Astrocyte of the spinal cord (primary cell): ENCODE measurements at regions not wholly inside any gene's neighbourhood (a gene's known extent, or its start where the extent isn't known, plus 50 kb on each side); places are given as distances from the start of the nearest gene placed in this dataset.
"Not testable (repeated sequence)": the region's sequence is repeated elsewhere in the genome, so short reads cannot be mapped to it uniquely, and the experiment has no call there.

Experiments used
- DNase-seq: peaks from one replicate; pipeline ENCODE4 v3.0.0; 2011; ENCODE audit warnings: low read depth, low spot score
- H3K4me3 ChIP-seq: 2 replicates; pipeline ENCODE4 v1.5.1; 2011; ENCODE audit warnings: low read depth, mild to moderate bottlenecking, low read length, moderate library complexity
- CTCF ChIP-seq: IDR thresholded peaks from 2 replicates; pipeline ENCODE4 v1.5.1; 2012; ENCODE audit warnings: low read depth, mild to moderate bottlenecking, low read length, inconsistent platforms
- in situ Hi-C: cut with HindIII; loops from 2 replicates; pipeline ENCODE4 v1.10.0; 2017; ENCODE audit warnings: low sequenced_read_pairs

DNA sequence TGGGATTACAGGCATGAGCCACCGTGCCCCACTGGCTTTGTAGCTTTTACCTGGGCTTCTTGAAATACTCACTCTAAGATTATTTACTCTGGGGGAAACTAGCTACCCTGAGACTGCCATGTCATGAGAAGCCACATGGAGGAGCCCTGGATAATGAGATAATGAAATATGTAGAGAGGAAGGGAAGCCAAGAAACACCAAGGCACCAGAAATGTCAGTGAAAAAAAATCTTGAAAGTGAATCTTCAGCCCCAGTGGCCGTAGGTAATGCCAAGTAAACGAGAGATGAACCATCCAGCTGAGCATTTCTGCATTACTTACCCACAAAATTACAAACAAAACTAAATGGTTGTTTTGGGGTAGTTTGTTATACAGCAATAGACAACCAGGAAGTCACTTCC lies 125.6 kb downstream of the APIP start:
- no peak for TF ChIP-seq CTCF
- in situ Hi-C loops, result no loop called here
- no peak for DNase-seq
- no peak overlapping the region for H3K4me3 ChIP-seq

- H3K4me3 ChIP-seq, result no peak overlapping the region
- no peak for DNase-seq
- in situ Hi-C loops, result no loop called here
- no peak for TF ChIP-seq CTCF
Observed at GRCh38 chr11:34789196-34789834, 126.9 kb downstream of the APIP start.

GRCh38 chr11:34788642-34789041 lies 127.5 kb downstream of the APIP start:
- TF ChIP-seq CTCF, result no peak
- H3K4me3 ChIP-seq, result no peak overlapping the region
- in situ Hi-C loops, result no loop called here
- DNase-seq, result no peak

- H3K4me3 ChIP-seq, result no peak overlapping the region
- TF ChIP-seq CTCF, result no peak
- no peak for DNase-seq
- in situ Hi-C loops, result no loop called here
Observed at GRCh38 chr11:34787895-34788294, 128.3 kb downstream of the APIP start.

- no peak for TF ChIP-seq CTCF
- DNase-seq, result no peak
- no peak overlapping the region for H3K4me3 ChIP-seq
- in situ Hi-C loops, result no loop called here
Observed at GRCh38 chr11:34787348-34787747, 128.8 kb downstream of the APIP start.

DNA sequence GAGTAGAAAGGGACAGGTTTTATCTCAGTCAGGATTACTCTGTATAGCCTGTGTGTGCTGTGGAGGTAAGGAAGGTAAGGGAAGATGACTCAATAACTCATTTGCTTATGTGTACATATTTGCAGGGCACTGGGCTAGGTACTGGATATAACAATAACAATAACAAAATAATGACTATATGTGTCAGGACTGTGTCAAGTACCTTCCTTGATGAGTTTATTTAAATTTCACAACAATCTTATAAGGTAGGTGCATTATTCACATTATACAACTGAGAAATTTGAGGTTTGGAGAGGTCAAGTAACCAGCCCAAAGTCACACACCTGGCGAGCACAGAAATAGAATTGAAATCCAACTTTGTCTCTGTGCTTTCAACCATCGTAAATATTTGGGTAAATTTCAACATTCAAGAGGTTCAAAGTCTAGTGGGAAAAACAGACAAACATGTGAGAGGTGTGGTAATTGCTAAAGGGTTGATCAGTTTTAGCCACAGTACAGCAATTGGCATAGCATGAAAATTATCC lies 131.8 kb downstream of the APIP start:
- no peak overlapping the region for H3K4me3 ChIP-seq
- no peak for TF ChIP-seq CTCF
- in situ Hi-C loops, result no loop called here
- DNase-seq, result no peak

DNA sequence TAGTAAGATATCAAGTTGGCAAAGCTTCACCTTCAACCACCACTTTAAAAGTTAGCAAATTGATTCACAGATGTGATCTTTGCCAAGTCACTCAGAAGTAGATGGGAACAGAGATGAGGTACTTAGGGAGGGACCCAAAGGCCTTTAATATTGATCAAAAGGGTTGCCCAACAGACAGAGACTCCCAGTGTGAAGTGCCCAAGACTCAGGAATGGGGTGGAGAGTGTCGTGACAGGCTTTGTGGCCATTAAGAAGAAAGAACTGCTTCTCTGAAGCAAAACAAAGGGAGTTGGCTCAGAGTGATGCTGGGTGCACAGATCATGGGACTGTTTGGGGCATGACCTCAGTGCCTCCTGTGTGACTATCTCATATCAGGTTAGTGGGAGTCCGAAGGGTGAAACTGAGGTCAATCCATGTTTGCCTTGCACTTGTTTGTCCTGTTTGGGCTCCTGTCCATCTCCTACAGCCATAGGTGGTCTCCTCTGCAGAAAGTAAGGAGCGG lies 132.3 kb downstream of the APIP start:
- no peak for DNase-seq
- TF ChIP-seq CTCF, result no peak
- in situ Hi-C loops, result no loop called here
- H3K4me3 ChIP-seq, result no peak overlapping the region

- H3K4me3 ChIP-seq, DNase-seq, in situ Hi-C loops: not testable (repeated sequence)
Observed at GRCh38 chr11:34781826-34782225, 134.4 kb downstream of the APIP start.
